Endothelial cell of umbilical vein (primary cell): ENCODE measurements at regions not wholly inside any gene's neighbourhood (a gene's known extent, or its start where the extent isn't known, plus 50 kb on each side); places are given as distances from the start of the nearest gene placed in this dataset.

Experiments
- BruUV-seq: library from RNA; stranded (reverse); fragments of 400-500 nt; replicated peaks from 2 replicates; lab custom pipeline; 2021; lab: Mats Ljungman, UMichigan
- CTCF ChIA-PET: fragments of 300-600, 350-600 bp; sonication (Branson Sonifier 250); formaldehyde crosslinking; loops from one replicate; lab custom pipeline; 2021; ENCODE audit warnings: antibody characterized with exemption, inconsistent platforms; lab: Charles Lee
- POLR2A ChIA-PET: fragments of 300-600, 350-600 bp; sonication (Branson Sonifier 250); formaldehyde crosslinking; loops from one replicate; lab custom pipeline; 2021; ENCODE audit warnings: antibody characterized with exemption, inconsistent platforms; lab: Charles Lee
- DNase-seq: peaks from one replicate; pipeline ENCODE4 v3.0.0-alpha.2; 2011; ENCODE audit warnings: low read depth, low spot score
- FAIRE-seq: peaks from 2 replicates; lab custom pipeline; 2011; peaks lifted over from hg19 to GRCh38; lab: Jason Lieb, UNC
- H2AFZ ChIP-seq: 2 replicates; pipeline ENCODE4 v1.6.0; 2012; ENCODE audit warnings: low read depth, low read length, control low read depth, inconsistent platforms
- H3K27ac ChIP-seq: 2 replicates; pipeline ENCODE4 v1.5.1; 2011; ENCODE audit warnings: low read depth, mild to moderate bottlenecking, control low read depth, low read length, moderate library complexity; ENCODE audit not compliant: insufficient read depth
- H3K27me3 ChIP-seq, 2 experiments: 2 replicates each; pipeline versions ENCODE4 v1.6.0 to v1.6.1; 2011; ENCODE audit warnings: low read length in 2 of 2, mixed read lengths in 1 of 2; ENCODE audit not compliant: control insufficient read depth in 2 of 2, insufficient read depth in 2 of 2
- H3K36me3 ChIP-seq, 2 experiments: 2 replicates in 1 of 2; 3 replicates in 1 of 2; pipeline ENCODE4 v1.5.1; 2011; ENCODE audit warnings: low read length in 2 of 2, mild to moderate bottlenecking in 1 of 2, moderate library complexity in 1 of 2; ENCODE audit not compliant: control insufficient read depth in 2 of 2, insufficient read depth in 2 of 2; ENCODE audit errors: extremely low read depth in 1 of 2
- H3K4me1 ChIP-seq: 3 replicates; pipeline ENCODE4 v1.5.1; 2011; ENCODE audit warnings: mild to moderate bottlenecking, low read length; ENCODE audit not compliant: control insufficient read depth, insufficient read depth; ENCODE audit errors: extremely low read depth
- H3K4me2 ChIP-seq: 2 replicates; pipeline ENCODE4 v1.6.1; 2011; ENCODE audit warnings: low read length, control low read depth, mixed read lengths; ENCODE audit not compliant: insufficient read depth
- H3K4me3 ChIP-seq, 3 experiments: fragments of 200-600 bp in 1 of 3; sonication (generic), shearing (Covaris generic) in 1 of 3; replicated peaks in 1 of 3; 2 replicates each; pipeline ENCODE4 v1.5.1; 2011 to 2016; ENCODE audit warnings: control low read depth in 3 of 3, low read length in 3 of 3, mild to moderate bottlenecking in 2 of 3, inconsistent platforms in 1 of 3, low read depth in 1 of 3, moderate library complexity in 1 of 3; ENCODE audit not compliant: insufficient read depth in 1 of 3
- H3K79me2 ChIP-seq: 2 replicates; pipeline ENCODE4 v1.6.0; 2012; ENCODE audit warnings: low read length, inconsistent platforms; ENCODE audit not compliant: control insufficient read depth, insufficient read depth
- H3K9ac ChIP-seq: replicated peaks from 2 replicates; pipeline ENCODE3; 2011; ENCODE audit warnings: low read length, control low read depth; ENCODE audit not compliant: insufficient read depth; ENCODE audit errors: extremely low read depth
- H3K9me1 ChIP-seq: replicated peaks from 3 replicates; pipeline ENCODE4 v1.6.0; 2011; ENCODE audit warnings: mild to moderate bottlenecking, low read length; ENCODE audit not compliant: control insufficient read depth, insufficient read depth; ENCODE audit errors: extremely low read depth
- H3K9me3 ChIP-seq: replicated peaks from 2 replicates; pipeline ENCODE4 v1.5.1; 2012; ENCODE audit warnings: low read length, inconsistent platforms; ENCODE audit not compliant: control insufficient read depth, insufficient read depth
- H4K20me1 ChIP-seq: replicated peaks from 2 replicates; pipeline ENCODE3; 2011; ENCODE audit warnings: mild to moderate bottlenecking, low read length; ENCODE audit not compliant: control insufficient read depth, insufficient read depth; ENCODE audit errors: extremely low read depth
- CTCF ChIP-seq, 2 donors: IDR thresholded peaks; 1 replicate in 1 of 2; 2 replicates in 1 of 2; pipeline ENCODE4 v1.5.1; 2011; ENCODE audit warnings: low read length in 2 of 2, mild to moderate bottlenecking in 2 of 2, moderate library complexity in 2 of 2, control low read depth in 1 of 2, inconsistent platforms in 1 of 2, low read depth in 1 of 2; ENCODE audit not compliant: insufficient read depth in 1 of 2; ENCODE audit errors: extremely low read depth in 1 of 2
- EZH2 ChIP-seq: IDR thresholded peaks from 2 replicates; pipeline ENCODE4 v1.6.1; 2012; ENCODE audit warnings: borderline replicate concordance, low read depth, mild to moderate bottlenecking, moderate library complexity, low read length, inconsistent platforms; ENCODE audit not compliant: severe bottlenecking
- FOS ChIP-seq: IDR thresholded peaks from 2 replicates; pipeline ENCODE4 v1.6.1; 2011; ENCODE audit warnings: mild to moderate bottlenecking, low read length, moderate library complexity, borderline replicate concordance; ENCODE audit not compliant: insufficient read depth
- GATA2 ChIP-seq: IDR thresholded peaks from 2 replicates; pipeline ENCODE4 v1.7.0; 2011; ENCODE audit warnings: low read depth, mild to moderate bottlenecking, moderate library complexity, mixed read lengths, low read length; ENCODE audit not compliant: insufficient read length, insufficient read depth
- JUN ChIP-seq: IDR thresholded peaks from 2 replicates; pipeline ENCODE4 v1.6.1; 2011; ENCODE audit warnings: borderline replicate concordance, low read depth; ENCODE audit not compliant: insufficient read length, insufficient read depth
- MAX ChIP-seq: IDR thresholded peaks from 2 replicates; pipeline ENCODE4 v1.6.1; 2011; ENCODE audit not compliant: insufficient read depth, insufficient read length
- MYC ChIP-seq: IDR thresholded peaks from one replicate; pipeline ENCODE4 v1.6.1; 2011; ENCODE audit warnings: mild to moderate bottlenecking, low read depth, low read length
- POLR2A ChIP-seq: IDR thresholded peaks from 2 replicates; pipeline ENCODE4 v1.6.1; 2012; ENCODE audit warnings: low read depth, mild to moderate bottlenecking, control low read depth, low read length
- POLR2AphosphoS5 ChIP-seq: IDR thresholded peaks from 2 replicates; pipeline ENCODE4 v1.6.1; 2012; ENCODE audit warnings: low read depth, mild to moderate bottlenecking, control low read depth, low read length, moderate library complexity; ENCODE audit not compliant: insufficient read depth
- dilution Hi-C: fragments of 300-500 bp; cut with MboI; formaldehyde crosslinking; loops from one replicate; pipeline ENCODE4 v1.15.0; 2019; ENCODE audit warnings: low sequenced_read_pairs; ENCODE audit not compliant: extremely low pct_ligation_motif_present
- intact Hi-C: fragments of 100-400 bp; cut with micrococcal nuclease; formaldehyde crosslinking; loops from one replicate; pipeline ENCODE4 v1.10.0; 2022

- Histone ChIP-seq H3K27me3 (no peaks in the 10 kb centered on the region), H3K36me3 (no peaks in the 10 kb centered on the region), H3K9me3 (no peaks in the 10 kb centered on the region), H3K27ac (no peak overlapping the region), H2AFZ (no peak overlapping the region), H3K9me1 (no peaks in the 10 kb centered on the region), H3K4me1 (no peaks in the 10 kb centered on the region), H3K9ac (no peak overlapping the region), H3K4me2 (no peak overlapping the region), H4K20me1 (no peaks in the 10 kb centered on the region), H3K79me2 (no peaks in the 10 kb centered on the region), H3K4me3 (no peak overlapping the region)
- dilution Hi-C loops: no loop called here
- no peak for FAIRE-seq
- ChIA-PET POLR2A (no interaction called here), CTCF (no interaction called here)
- BruUV-seq: no TSS peak
- no peak for TF ChIP-seq MYC
- no peak for TF ChIP-seq FOS
- TF ChIP-seq MAX: no peak
- no peak for TF ChIP-seq JUN
- no peak for TF ChIP-seq POLR2A
- TF ChIP-seq EZH2: no peak
- no peak for TF ChIP-seq POLR2AphosphoS5
- TF ChIP-seq GATA2: no peak
- TF ChIP-seq CTCF (IDR thresholded peaks at IDR 0.05; ENCODE audit: extremely low read depth in 1 of 2, insufficient read depth in 1 of 2, low read depth in 1 of 2, low read length in 2 of 2): no peak
- intact Hi-C loops: no loop called here
- no peak for DNase-seq
Measured at GRCh38 chr5:145189746-145190145, 645.4 kb downstream of the PRELID2 start.
